ENCODE measurements at regions not wholly inside any gene's neighbourhood (a gene's known extent, or its start where the extent isn't known, plus 50 kb on each side); places are given as distances from the start of the nearest gene placed in this dataset.

- H4K91ac ChIP-seq (ENCODE audit: low read length) = no peak overlapping the region
- H2AFZ ChIP-seq (ENCODE audit: low read depth, low read length) = no peak overlapping the region
- H3K27ac ChIP-seq (ENCODE audit: low read length, poor library complexity, severe bottlenecking) = no peak overlapping the region
- H2BK12ac ChIP-seq (ENCODE audit: low read length in 2 of 2) = no peak overlapping the region
- DNase-seq = no peak
- no peaks in the 10 kb centered on the region for H3K9me3 ChIP-seq (ENCODE audit: control insufficient read depth, low read length)
- no peak overlapping the region for H2BK5ac ChIP-seq (ENCODE audit: low read depth, low read length, poor library complexity, severe bottlenecking)
- H3K4ac ChIP-seq (ENCODE audit: low read depth in 1 of 2, low read length in 2 of 2) = no peak overlapping the region
- no peaks in the 10 kb centered on the region for H3K36me3 ChIP-seq (ENCODE audit: control insufficient read depth in 1 of 2, insufficient read depth in 2 of 2, low read depth in 1 of 2, low read length in 2 of 2)
- H3K4me1 ChIP-seq (ENCODE audit: control insufficient read depth, insufficient read depth, low read depth, low read length) = no peaks in the 10 kb centered on the region
- H3K18ac ChIP-seq (ENCODE audit: low read depth in 1 of 2, low read length in 2 of 2) = no peak overlapping the region
- no peak overlapping the region for H2BK120ac ChIP-seq (ENCODE audit: low read depth, low read length)
- no peak overlapping the region for H2AK5ac ChIP-seq (ENCODE audit: low read length, severe bottlenecking)
- no peaks in the 10 kb centered on the region for H3K79me1 ChIP-seq (replicated peaks; ENCODE audit: low read length, poor library complexity, severe bottlenecking)
- no peak overlapping the region for H3K23ac ChIP-seq (ENCODE audit: low read length in 2 of 2)
- no peak overlapping the region for H3K14ac ChIP-seq (ENCODE audit: low read length in 2 of 2)
- WGBS = 62% methylated on average over 3 of the region's 3 CpGs
- H3K4me2 ChIP-seq (ENCODE audit: low read length, poor library complexity, severe bottlenecking) = no peak overlapping the region
- H3K27me3 ChIP-seq (ENCODE audit: control insufficient read depth in 1 of 2, insufficient read depth in 1 of 2, low read length in 2 of 2) = peaks cover 29 to 60% of the 10 kb centered on the region in 2 experiments
- H4K8ac ChIP-seq (ENCODE audit: low read length) = no peak overlapping the region
- no peak overlapping the region for H3K4me3 ChIP-seq (ENCODE audit: insufficient read depth in 1 of 2, low read depth in 1 of 2, low read length in 2 of 2)
- no peak overlapping the region for H2BK15ac ChIP-seq (ENCODE audit: low read depth, poor library complexity, severe bottlenecking)
- no peak overlapping the region for H3K9ac ChIP-seq (ENCODE audit: low read length)
Observed at GRCh38 chr3:194761384-194761783, 75.7 kb downstream of the FAM43A start.

- Histone ChIP-seq H3K4me3 (ENCODE audit: insufficient read depth in 1 of 2, low read depth in 1 of 2, low read length in 2 of 2) (no peak overlapping the region), H3K4me1 (ENCODE audit: control insufficient read depth, insufficient read depth, low read depth, low read length) (peaks cover 3% of the 10 kb centered on the region), H3K4ac (ENCODE audit: low read depth in 1 of 2, low read length in 2 of 2) (no peak overlapping the region), H2BK12ac (ENCODE audit: low read length in 2 of 2) (no peak overlapping the region), H2AFZ (ENCODE audit: low read depth, low read length) (no peak overlapping the region), H3K18ac (ENCODE audit: low read depth in 1 of 2, low read length in 2 of 2) (no peak overlapping the region), H3K36me3 (ENCODE audit: control insufficient read depth in 1 of 2, insufficient read depth in 2 of 2, low read depth in 1 of 2, low read length in 2 of 2) (no peaks in the 10 kb centered on the region), H3K23ac (ENCODE audit: low read length in 2 of 2) (no peak overlapping the region), H4K8ac (ENCODE audit: low read length) (no peak overlapping the region), H3K9me3 (ENCODE audit: control insufficient read depth, low read length) (no peaks in the 10 kb centered on the region), H2BK15ac (ENCODE audit: low read depth, poor library complexity, severe bottlenecking) (no peak overlapping the region), H2BK120ac (ENCODE audit: low read depth, low read length) (no peak overlapping the region), H4K91ac (ENCODE audit: low read length) (no peak overlapping the region), H3K79me1 (replicated peaks; ENCODE audit: low read length, poor library complexity, severe bottlenecking) (no peaks in the 10 kb centered on the region), H3K9ac (ENCODE audit: low read length) (no peak overlapping the region), H2AK5ac (ENCODE audit: low read length, severe bottlenecking) (no peak overlapping the region), H3K27me3 (ENCODE audit: control insufficient read depth in 1 of 2, insufficient read depth in 1 of 2, low read length in 2 of 2) (peaks cover 24 to 32% of the 10 kb centered on the region in 2 experiments), H3K14ac (ENCODE audit: low read length in 2 of 2) (no peak overlapping the region), H3K4me2 (ENCODE audit: low read length, poor library complexity, severe bottlenecking) (no peak overlapping the region), H3K27ac (ENCODE audit: low read length, poor library complexity, severe bottlenecking) (no peak overlapping the region), H2BK5ac (ENCODE audit: low read depth, low read length, poor library complexity, severe bottlenecking) (no peak overlapping the region)
- DNase-seq = no peak
- WGBS = 96% methylated on average over 6 of the region's 7 CpGs
Observed at GRCh38 chr3:194766845-194767244, 81.2 kb downstream of the FAM43A start.

- H4K8ac ChIP-seq (ENCODE audit: low read length) = no peak overlapping the region
- H3K4me3 ChIP-seq (ENCODE audit: insufficient read depth in 1 of 2, low read depth in 1 of 2, low read length in 2 of 2) = no peak overlapping the region
- no peak overlapping the region for H3K14ac ChIP-seq (ENCODE audit: low read length in 2 of 2)
- no peaks in the 10 kb centered on the region for H3K79me1 ChIP-seq (replicated peaks; ENCODE audit: low read length, poor library complexity, severe bottlenecking)
- H3K9ac ChIP-seq (ENCODE audit: low read length) = no peak overlapping the region
- H3K27ac ChIP-seq (ENCODE audit: low read length, poor library complexity, severe bottlenecking) = no peak overlapping the region
- peak overlapping the region in 1 of 2 experiments; percentile 26 for H3K18ac ChIP-seq (ENCODE audit: low read depth in 1 of 2, low read length in 2 of 2)
- DNase-seq = no peak
- H2AFZ ChIP-seq (ENCODE audit: low read depth, low read length) = no peak overlapping the region
- H3K27me3 ChIP-seq (ENCODE audit: control insufficient read depth in 1 of 2, insufficient read depth in 1 of 2, low read length in 2 of 2) = peaks cover 16 to 38% of the 10 kb centered on the region in 2 experiments
- no peak overlapping the region for H2BK15ac ChIP-seq (ENCODE audit: low read depth, poor library complexity, severe bottlenecking)
- no peak overlapping the region for H2BK5ac ChIP-seq (ENCODE audit: low read depth, low read length, poor library complexity, severe bottlenecking)
- no peak overlapping the region for H3K23ac ChIP-seq (ENCODE audit: low read length in 2 of 2)
- no peak overlapping the region for H3K4ac ChIP-seq (ENCODE audit: low read depth in 1 of 2, low read length in 2 of 2)
- 93% methylated on average over 5 of the region's 8 CpGs for WGBS
- no peaks in the 10 kb centered on the region for H3K36me3 ChIP-seq (ENCODE audit: control insufficient read depth in 1 of 2, insufficient read depth in 2 of 2, low read depth in 1 of 2, low read length in 2 of 2)
- H3K4me2 ChIP-seq (ENCODE audit: low read length, poor library complexity, severe bottlenecking) = no peak overlapping the region
- H2BK120ac ChIP-seq (ENCODE audit: low read depth, low read length) = no peak overlapping the region
- H4K91ac ChIP-seq (ENCODE audit: low read length) = no peak overlapping the region
- H3K9me3 ChIP-seq (ENCODE audit: control insufficient read depth, low read length) = no peaks in the 10 kb centered on the region
- H3K4me1 ChIP-seq (ENCODE audit: control insufficient read depth, insufficient read depth, low read depth, low read length) = peaks cover 3% of the 10 kb centered on the region
- no peak overlapping the region for H2BK12ac ChIP-seq (ENCODE audit: low read length in 2 of 2)
- no peak overlapping the region for H2AK5ac ChIP-seq (ENCODE audit: low read length, severe bottlenecking)
Observed at GRCh38 chr3:194767446-194768207, 81.9 kb downstream of the FAM43A start.

- Histone ChIP-seq H3K27ac (ENCODE audit: low read length, poor library complexity, severe bottlenecking) (no peak overlapping the region), H2BK5ac (ENCODE audit: low read depth, low read length, poor library complexity, severe bottlenecking) (no peak overlapping the region), H3K27me3 (ENCODE audit: control insufficient read depth in 1 of 2, insufficient read depth in 1 of 2, low read length in 2 of 2) (peaks cover 12 to 48% of the 10 kb centered on the region in 2 experiments), H3K36me3 (ENCODE audit: control insufficient read depth in 1 of 2, insufficient read depth in 2 of 2, low read depth in 1 of 2, low read length in 2 of 2) (no peaks in the 10 kb centered on the region), H2BK120ac (ENCODE audit: low read depth, low read length) (no peak overlapping the region), H3K14ac (ENCODE audit: low read length in 2 of 2) (peak overlapping the region in 1 of 2 experiments; percentile 72), H3K4me1 (ENCODE audit: control insufficient read depth, insufficient read depth, low read depth, low read length) (peaks cover 3% of the 10 kb centered on the region), H3K9me3 (ENCODE audit: control insufficient read depth, low read length) (no peaks in the 10 kb centered on the region), H2AK5ac (ENCODE audit: low read length, severe bottlenecking) (no peak overlapping the region), H3K79me1 (replicated peaks; ENCODE audit: low read length, poor library complexity, severe bottlenecking) (no peaks in the 10 kb centered on the region), H4K8ac (ENCODE audit: low read length) (peak overlapping the region; percentile 19), H3K4me3 (ENCODE audit: insufficient read depth in 1 of 2, low read depth in 1 of 2, low read length in 2 of 2) (peak overlapping the region in 1 of 2 experiments; percentile 61), H2AFZ (ENCODE audit: low read depth, low read length) (peak overlapping the region; percentile 53), H2BK15ac (ENCODE audit: low read depth, poor library complexity, severe bottlenecking) (no peak overlapping the region), H3K4ac (ENCODE audit: low read depth in 1 of 2, low read length in 2 of 2) (no peak overlapping the region), H3K4me2 (ENCODE audit: low read length, poor library complexity, severe bottlenecking) (no peak overlapping the region), H2BK12ac (ENCODE audit: low read length in 2 of 2) (peak overlapping the region in 1 of 2 experiments; percentile 67), H3K18ac (ENCODE audit: low read depth in 1 of 2, low read length in 2 of 2) (no peak overlapping the region), H4K91ac (ENCODE audit: low read length) (no peak overlapping the region), H3K23ac (ENCODE audit: low read length in 2 of 2) (no peak overlapping the region), H3K9ac (ENCODE audit: low read length) (no peak overlapping the region)
- WGBS = 84% methylated on average over 10 of the region's 10 CpGs
- DNase-seq = no peak
Observed at GRCh38 chr3:194768586-194768985, 82.9 kb downstream of the FAM43A start.

Data from mesenchymal stem cell (in vitro differentiated cells and primary cell).